Immature natural killer cell (primary cell): ENCODE measurements at regions not wholly inside any gene's neighbourhood (a gene's known extent, or its start where the extent isn't known, plus 50 kb on each side); places are given as distances from the start of the nearest gene placed in this dataset.
"Not testable (repeated sequence)": the region's sequence is repeated elsewhere in the genome, so short reads cannot be mapped to it uniquely, and the experiment has no call there.

Experiments
- DNase-seq, 3 donors: peaks; one replicate each; pipeline ENCODE4 v3.0.0; 2022; ENCODE audit warnings: mixed read lengths in 1 of 3
- H3K27ac Mint-ChIP-seq, 6 donors: one replicate each; pipeline ENCODE4 v1.8.0; 2020; ENCODE audit warnings: mixed read lengths in 6 of 6, mild to moderate bottlenecking in 5 of 6, inconsistent platforms in 4 of 6, moderate library complexity in 3 of 6
- H3K27me3 Mint-ChIP-seq, 3 donors: one replicate each; pipeline ENCODE4 v1.8.0; 2020 to 2021; ENCODE audit warnings: low read depth in 3 of 3, mild to moderate bottlenecking in 3 of 3, mixed read lengths in 3 of 3, moderate library complexity in 3 of 3, inconsistent platforms in 1 of 3
- H3K36me3 Mint-ChIP-seq, 3 donors: one replicate each; pipeline ENCODE4 v1.8.0; 2020; ENCODE audit warnings: mixed read lengths in 3 of 3, inconsistent platforms in 2 of 3, mild to moderate bottlenecking in 2 of 3
- H3K4me1 Mint-ChIP-seq, 2 donors: one replicate each; pipeline ENCODE4 v1.8.0; 2020; ENCODE audit warnings: inconsistent platforms in 2 of 2, mild to moderate bottlenecking in 2 of 2, mixed read lengths in 2 of 2, moderate library complexity in 1 of 2
- H3K4me3 Mint-ChIP-seq, 5 donors: one replicate each; pipeline ENCODE4 v1.8.0; 2020; ENCODE audit warnings: mild to moderate bottlenecking in 5 of 5, mixed read lengths in 5 of 5, inconsistent platforms in 3 of 5, moderate library complexity in 3 of 5
- H3K9me3 Mint-ChIP-seq, 6 donors: one replicate each; pipeline ENCODE4 v1.8.0; 2020; ENCODE audit warnings: mild to moderate bottlenecking in 6 of 6, mixed read lengths in 6 of 6, inconsistent platforms in 4 of 6, moderate library complexity in 3 of 6

- no peak overlapping the region for H3K4me3 Mint-ChIP-seq
- H3K36me3 Mint-ChIP-seq, result no peaks in the 10 kb centered on the region
- H3K4me1 Mint-ChIP-seq, result no peaks in the 10 kb centered on the region
- no peak overlapping the region for H3K27ac Mint-ChIP-seq
- DNase-seq, result no peak
- peaks cover 0 to 3% (median 0%) of the 10 kb centered on the region in 3 donors for H3K27me3 Mint-ChIP-seq
- H3K9me3 Mint-ChIP-seq, result peaks cover 0 to 17% (median 5%) of the 10 kb centered on the region in 6 donors
Observed at GRCh38 chr5:63240063-63240755, 661.6 kb downstream of the LRRC70 start.

- Mint-ChIP-seq H3K9me3 (peaks cover 2 to 9% (median 4%) of the 10 kb centered on the region in 6 donors), H3K4me3 (no peak overlapping the region), H3K4me1 (no peaks in the 10 kb centered on the region), H3K27ac (no peak overlapping the region), H3K27me3 (peaks cover 0 to 3% (median 0%) of the 10 kb centered on the region in 3 donors), H3K36me3 (no peaks in the 10 kb centered on the region)
- DNase-seq, result no peak
Observed at GRCh38 chr5:63233911-63234310, 655.3 kb downstream of the LRRC70 start.

- Mint-ChIP-seq H3K36me3 (no peaks in the 10 kb centered on the region), H3K27me3 (peaks cover 0 to 3% (median 0%) of the 10 kb centered on the region in 3 donors), H3K4me3 (no peak overlapping the region)
Observed at GRCh38 chr5:63233361-63233760, 654.7 kb downstream of the LRRC70 start.

DNA sequence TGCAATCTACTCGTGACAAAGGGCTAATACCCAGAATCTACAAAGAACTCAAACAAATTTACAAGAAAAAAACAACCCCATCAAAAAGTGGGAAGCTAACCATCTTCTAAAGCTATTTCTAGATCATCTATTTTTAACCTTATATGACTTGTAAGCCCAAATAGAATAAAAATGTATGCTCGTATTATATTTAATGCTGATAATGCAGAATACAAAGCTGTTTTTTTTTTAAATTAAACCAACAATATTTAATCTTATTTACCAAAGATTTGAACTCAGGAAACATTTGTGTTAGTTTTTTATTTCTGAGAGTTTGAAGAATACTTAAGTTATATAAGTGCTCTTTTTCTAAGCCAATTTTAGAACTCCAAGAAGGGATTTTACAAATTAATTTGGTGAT is 652.1 kb downstream of the LRRC70 start:
- no peak overlapping the region for H3K4me3 Mint-ChIP-seq
- H3K9me3 Mint-ChIP-seq, result peaks cover 5 to 16% (median 9%) of the 10 kb centered on the region in 6 donors
- H3K27ac Mint-ChIP-seq, result no peak overlapping the region
- H3K4me1 Mint-ChIP-seq, result no peaks in the 10 kb centered on the region
- no peak for DNase-seq
- no peaks in the 10 kb centered on the region for H3K27me3 Mint-ChIP-seq
- peaks cover 0 to 3% (median 0%) of the 10 kb centered on the region in 3 donors for H3K36me3 Mint-ChIP-seq

More at GRCh38 chr5:63233361-63233760, 654.7 kb downstream of the LRRC70 start:
- H3K27ac Mint-ChIP-seq, result no peak overlapping the region
- DNase-seq, result no peak
- no peaks in the 10 kb centered on the region for H3K4me1 Mint-ChIP-seq
- H3K9me3 Mint-ChIP-seq, result peaks cover 2 to 8% (median 4%) of the 10 kb centered on the region in 6 donors

DNA sequence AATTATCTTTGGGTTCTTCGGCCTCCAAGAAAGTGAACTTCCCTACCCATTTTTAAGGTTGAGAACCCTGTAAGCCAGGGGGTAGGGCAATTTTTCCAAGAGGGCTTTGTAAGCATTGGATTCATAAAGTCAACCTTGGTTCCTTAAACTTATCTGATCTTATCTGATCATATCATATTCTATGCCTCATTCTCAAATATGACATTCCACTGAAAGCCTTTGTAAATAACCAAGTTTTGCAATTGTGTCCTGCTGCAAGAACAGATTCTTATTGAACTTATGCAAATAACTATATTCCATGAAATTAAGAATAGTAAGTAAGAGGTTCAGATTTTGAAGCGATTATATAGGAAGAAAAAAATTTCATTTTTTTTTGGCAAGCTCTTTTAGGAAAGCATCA is 649.5 kb downstream of the LRRC70 start:
- H3K9me3 Mint-ChIP-seq, result peaks cover 5 to 25% (median 8%) of the 10 kb centered on the region in 6 donors
- H3K4me1 Mint-ChIP-seq, result no peaks in the 10 kb centered on the region
- DNase-seq, result no peak
- peaks cover 0 to 3% (median 0%) of the 10 kb centered on the region in 3 donors for H3K36me3 Mint-ChIP-seq
- no peak overlapping the region for H3K27ac Mint-ChIP-seq
- no peaks in the 10 kb centered on the region for H3K27me3 Mint-ChIP-seq
- no peak overlapping the region for H3K4me3 Mint-ChIP-seq

GRCh38 chr5:63220244-63220643 is 641.6 kb downstream of the LRRC70 start:
- Mint-ChIP-seq H3K4me1 (no peaks in the 10 kb centered on the region), H3K4me3 (no peak overlapping the region), H3K9me3 (peaks cover 2 to 34% (median 6%) of the 10 kb centered on the region in 6 donors), H3K27ac (no peak overlapping the region), H3K27me3 (no peaks in the 10 kb centered on the region), H3K36me3 (no peaks in the 10 kb centered on the region)
- DNase-seq, result no peak

DNA sequence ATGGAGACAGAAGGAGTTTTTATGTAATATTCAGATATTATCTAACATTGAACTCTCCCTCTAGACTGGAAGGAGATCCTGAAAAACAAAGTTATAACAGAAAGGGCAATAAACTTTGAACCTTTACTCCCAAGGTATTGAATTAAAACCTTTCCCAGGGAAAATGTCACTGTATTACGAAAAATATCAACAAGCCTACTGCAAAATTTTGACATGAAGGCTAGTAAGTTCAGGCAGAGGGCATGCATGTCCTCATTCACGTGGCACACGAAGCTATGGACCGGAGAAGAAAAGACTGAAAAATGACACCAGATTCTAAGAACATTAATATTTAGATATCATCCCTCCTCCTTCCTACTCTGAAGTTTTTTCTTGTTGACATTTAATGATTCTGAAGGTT is 638.8 kb downstream of the LRRC70 start:
- Mint-ChIP-seq H3K9me3 (peaks cover 4 to 48% (median 9%) of the 10 kb centered on the region in 6 donors), H3K4me1 (no peaks in the 10 kb centered on the region), H3K36me3 (no peaks in the 10 kb centered on the region), H3K4me3 (no peak overlapping the region), H3K27ac (no peak overlapping the region), H3K27me3 (no peaks in the 10 kb centered on the region)
- no peak for DNase-seq

GRCh38 chr5:63213256-63213655 is 634.6 kb downstream of the LRRC70 start:
- Mint-ChIP-seq H3K4me1 (no peaks in the 10 kb centered on the region), H3K9me3 (peaks cover 5 to 45% (median 11%) of the 10 kb centered on the region in 6 donors), H3K27ac (no peak overlapping the region), H3K36me3 (peaks cover 0 to 4% (median 0%) of the 10 kb centered on the region in 3 donors), H3K27me3 (no peaks in the 10 kb centered on the region), H3K4me3 (no peak overlapping the region)
- no peak for DNase-seq

DNA sequence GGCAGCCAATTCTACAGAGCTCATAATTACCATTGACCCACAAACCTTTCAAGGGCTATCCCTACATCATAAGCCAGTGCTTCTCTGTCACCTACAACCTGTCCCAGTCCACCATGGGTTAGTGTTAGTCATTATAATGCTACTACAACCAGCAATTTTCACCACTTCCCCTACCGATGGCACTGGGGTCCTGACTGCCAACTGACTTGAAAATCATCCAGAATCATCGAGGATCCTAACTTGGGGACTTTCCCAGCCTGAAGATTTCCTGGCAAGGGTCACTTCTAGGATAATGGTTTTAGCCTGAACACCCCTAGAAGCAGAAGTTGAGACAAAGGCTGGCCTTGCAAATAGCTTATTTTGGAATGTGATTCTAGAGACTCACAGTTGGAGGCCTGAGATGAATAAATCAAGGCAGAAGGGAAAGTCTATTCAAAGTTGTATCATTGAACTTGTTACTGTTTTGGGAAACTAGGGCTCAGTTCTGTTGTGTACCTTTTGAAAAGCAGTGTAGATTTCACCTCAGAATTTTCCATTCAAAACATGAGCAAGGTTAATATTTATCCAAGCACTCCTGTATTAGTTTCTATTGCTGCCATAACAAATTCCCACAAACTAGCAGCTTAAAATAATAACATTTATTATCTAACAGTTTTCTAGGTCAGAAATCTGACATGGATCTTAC is 633.0 kb downstream of the LRRC70 start:
- Mint-ChIP-seq H3K4me1 (no peaks in the 10 kb centered on the region), H3K9me3 (peaks cover 5 to 39% (median 12%) of the 10 kb centered on the region in 6 donors), H3K36me3 (peaks cover 0 to 4% (median 0%) of the 10 kb centered on the region in 3 donors), H3K27me3 (no peaks in the 10 kb centered on the region), H3K4me3 (no peak overlapping the region), H3K27ac (no peak overlapping the region)
- no peak for DNase-seq

- H3K4me3 Mint-ChIP-seq, result no peak overlapping the region
- H3K27ac Mint-ChIP-seq, result no peak overlapping the region
- no peaks in the 10 kb centered on the region for H3K4me1 Mint-ChIP-seq
- H3K9me3 Mint-ChIP-seq, result peaks cover 6 to 25% (median 15%) of the 10 kb centered on the region in 6 donors
- H3K36me3 Mint-ChIP-seq, result peaks cover 0 to 4% (median 0%) of the 10 kb centered on the region in 3 donors
- peaks cover 0 to 2% (median 0%) of the 10 kb centered on the region in 3 donors for H3K27me3 Mint-ChIP-seq
- no peak for DNase-seq
Observed at GRCh38 chr5:63205976-63206375, 627.4 kb downstream of the LRRC70 start.

- no peak for DNase-seq
- Mint-ChIP-seq H3K27ac (no peak overlapping the region), H3K27me3 (peaks cover 0 to 2% (median 0%) of the 10 kb centered on the region in 3 donors), H3K4me1 (no peaks in the 10 kb centered on the region), H3K36me3 (no peaks in the 10 kb centered on the region), H3K9me3 (peaks cover 6 to 25% (median 10%) of the 10 kb centered on the region in 6 donors), H3K4me3 (no peak overlapping the region)
Observed at GRCh38 chr5:63201738-63202137, 623.1 kb downstream of the LRRC70 start.

- Mint-ChIP-seq H3K4me1 (no peaks in the 10 kb centered on the region), H3K36me3 (peaks cover 0 to 4% (median 0%) of the 10 kb centered on the region in 3 donors), H3K9me3 (peaks cover 0 to 29% (median 11%) of the 10 kb centered on the region in 6 donors), H3K27ac (no peak overlapping the region), H3K4me3 (no peak overlapping the region), H3K27me3 (peaks cover 0 to 3% (median 0%) of the 10 kb centered on the region in 3 donors)
- no peak for DNase-seq
Observed at GRCh38 chr5:63194126-63194525, 615.5 kb downstream of the LRRC70 start.

- not testable (repeated sequence) for DNase-seq, H3K4me3 Mint-ChIP-seq, H3K27me3 Mint-ChIP-seq, H3K27ac Mint-ChIP-seq, H3K4me1 Mint-ChIP-seq, H3K36me3 Mint-ChIP-seq
- H3K9me3 Mint-ChIP-seq, result peaks cover 8 to 27% (median 10%) of the 10 kb centered on the region in 6 donors
Observed at GRCh38 chr5:63180190-63180589, 601.6 kb downstream of the LRRC70 start.

DNA sequence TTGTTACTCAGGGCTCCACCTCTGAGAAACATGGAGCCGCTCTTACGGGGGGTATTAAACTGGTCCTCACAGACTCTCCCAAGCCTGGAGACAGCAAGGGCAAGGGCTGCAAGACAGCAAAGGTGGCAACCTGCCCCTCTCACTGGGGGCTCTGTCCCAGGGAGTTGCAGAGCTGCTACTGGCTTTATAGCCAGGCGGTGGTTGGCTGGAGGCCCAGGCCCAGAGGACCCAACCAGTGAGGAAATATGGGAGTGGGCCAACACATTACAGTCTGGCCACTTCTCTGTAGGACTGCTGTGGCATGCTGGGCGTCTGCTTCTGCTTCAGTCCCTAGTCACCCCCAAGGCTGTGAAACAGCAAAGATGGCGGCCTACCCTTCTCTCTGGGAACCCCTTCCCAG is 597.2 kb downstream of the LRRC70 start:
- H3K36me3 Mint-ChIP-seq, result no peaks in the 10 kb centered on the region
- H3K9me3 Mint-ChIP-seq, result peaks cover 0 to 16% (median 5%) of the 10 kb centered on the region in 6 donors
- no peak for DNase-seq
- H3K4me3 Mint-ChIP-seq, result no peak overlapping the region
- no peaks in the 10 kb centered on the region for H3K27me3 Mint-ChIP-seq
- no peak overlapping the region for H3K27ac Mint-ChIP-seq
- no peaks in the 10 kb centered on the region for H3K4me1 Mint-ChIP-seq
